Subcutaneous abdominal adipose tissue (tissue), 5 donors: ENCODE measurements at regions not wholly inside any gene's neighbourhood (a gene's known extent, or its start where the extent isn't known, plus 50 kb on each side); places are given as distances from the start of the nearest gene placed in this dataset.

ENCODE experiments used
- H3K27ac ChIP-seq: one replicate; pipeline ENCODE4 v1.7.0; 2013; ENCODE audit warnings: low read depth, mild to moderate bottlenecking, inconsistent platforms, low read length, moderate library complexity
- H3K27me3 ChIP-seq, 5 donors: one replicate each; pipeline ENCODE4 v1.7.0; 2013; ENCODE audit warnings: low read length in 5 of 5, inconsistent platforms in 1 of 5; ENCODE audit not compliant: control insufficient read depth in 5 of 5, insufficient read depth in 4 of 5
- H3K36me3 ChIP-seq, 5 donors: one replicate each; pipeline ENCODE4 v1.7.0; 2013; ENCODE audit warnings: low read length in 5 of 5; ENCODE audit not compliant: control insufficient read depth in 5 of 5, insufficient read depth in 5 of 5
- H3K4me1 ChIP-seq, 5 donors: one replicate each; pipeline ENCODE4 v1.7.0; 2013; ENCODE audit warnings: low read length in 5 of 5, mild to moderate bottlenecking in 3 of 5, moderate library complexity in 1 of 5; ENCODE audit not compliant: control insufficient read depth in 5 of 5, insufficient read depth in 5 of 5
- H3K4me3 ChIP-seq, 5 donors: one replicate each; pipeline ENCODE4 v1.7.0; 2013; ENCODE audit warnings: low read length in 5 of 5, low read depth in 1 of 5
- H3K9ac ChIP-seq, 5 donors: one replicate each; pipeline ENCODE4 v1.7.0; 2013; ENCODE audit warnings: low read length in 5 of 5, mild to moderate bottlenecking in 4 of 5, moderate library complexity in 3 of 5
- H3K9me3 ChIP-seq, 5 donors: one replicate each; pipeline ENCODE4 v1.7.0; 2013; ENCODE audit warnings: low read length in 5 of 5; ENCODE audit not compliant: control insufficient read depth in 5 of 5
- donor health status: healthy.
- donor health status: healthy.
- donor health status: healthy.
- donor health status: healthy.
- donor health status: healthy.

- Histone ChIP-seq H3K27me3 (no peaks in the 10 kb centered on the region), H3K27ac (no peak overlapping the region), H3K4me1 (no peaks in the 10 kb centered on the region), H3K9me3 (peaks cover 0 to 4% (median 0%) of the 10 kb centered on the region in 5 donors), H3K9ac (no peak overlapping the region), H3K36me3 (no peaks in the 10 kb centered on the region), H3K4me3 (no peak overlapping the region)
These were observed 769.5 kb downstream of the TBC1D32 start for GRCh38 chr6:120564779-120565178.

DNA sequence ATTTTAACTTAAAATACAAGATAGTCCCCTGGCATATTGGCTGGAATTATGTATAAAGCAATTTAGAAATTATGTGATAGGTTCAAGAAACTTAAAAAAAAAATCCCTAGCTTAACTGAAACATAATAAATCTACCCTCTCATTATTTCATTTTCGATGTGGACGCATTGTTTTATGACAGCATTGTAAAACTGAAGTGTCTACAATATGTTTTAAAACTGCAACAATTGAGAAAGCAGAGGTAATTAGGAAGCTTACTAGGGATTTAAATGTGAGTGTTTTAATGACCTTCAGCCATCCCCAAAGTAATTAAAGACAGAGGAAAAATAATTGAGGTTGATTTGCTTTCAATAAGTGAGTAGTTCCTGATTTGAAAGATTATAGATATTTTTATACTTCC, 776.0 kb downstream of the TBC1D32 start:
- no peaks in the 10 kb centered on the region for H3K36me3 ChIP-seq
- H3K27me3 ChIP-seq, result no peaks in the 10 kb centered on the region
- no peak overlapping the region for H3K4me3 ChIP-seq
- no peaks in the 10 kb centered on the region for H3K4me1 ChIP-seq
- H3K27ac ChIP-seq, result no peak overlapping the region
- H3K9me3 ChIP-seq, result no peaks in the 10 kb centered on the region
- no peak overlapping the region for H3K9ac ChIP-seq

DNA sequence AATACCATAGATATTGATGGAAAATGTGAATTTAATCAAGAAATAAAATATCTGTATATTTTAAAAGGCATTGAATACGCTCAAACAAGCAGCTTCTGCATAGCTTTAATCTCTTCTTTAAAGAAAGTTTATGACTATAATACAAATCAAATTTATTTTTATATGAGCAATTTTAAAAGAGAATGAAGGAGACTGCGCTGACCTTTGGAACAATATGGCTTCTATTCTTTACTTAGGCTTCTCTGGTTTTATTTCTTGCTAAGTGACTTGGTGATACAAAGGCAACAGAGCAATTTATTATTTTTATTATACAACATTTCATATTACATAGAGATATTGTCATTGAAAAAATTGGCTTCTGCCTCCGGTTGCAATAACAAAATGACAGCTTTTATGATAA, 776.7 kb downstream of the TBC1D32 start:
- H3K9ac ChIP-seq, result no peak overlapping the region
- H3K36me3 ChIP-seq, result no peaks in the 10 kb centered on the region
- no peaks in the 10 kb centered on the region for H3K9me3 ChIP-seq
- no peaks in the 10 kb centered on the region for H3K4me1 ChIP-seq
- no peaks in the 10 kb centered on the region for H3K27me3 ChIP-seq
- H3K27ac ChIP-seq, result no peak overlapping the region
- H3K4me3 ChIP-seq, result no peak overlapping the region

DNA sequence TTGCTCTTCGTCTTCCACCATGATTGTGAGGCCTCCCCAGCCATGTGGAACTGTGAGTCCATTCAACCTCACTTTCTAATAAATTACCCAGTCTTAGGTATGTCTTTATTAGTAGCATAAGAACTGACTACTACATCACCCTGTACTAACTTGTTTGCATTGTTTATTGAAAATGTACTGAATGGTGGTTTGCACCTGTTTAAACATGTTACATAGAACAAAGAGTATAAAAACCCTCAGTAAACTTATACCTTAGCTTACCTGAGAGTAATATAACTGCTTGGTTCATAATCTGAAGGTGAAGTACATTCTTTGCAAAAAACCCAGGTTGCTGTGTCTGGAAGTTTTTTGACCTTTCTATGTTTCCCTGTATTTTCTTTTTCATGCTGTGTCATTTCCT, 777.8 kb downstream of the TBC1D32 start:
- Histone ChIP-seq H3K4me3 (no peak overlapping the region), H3K4me1 (no peaks in the 10 kb centered on the region), H3K36me3 (no peaks in the 10 kb centered on the region), H3K27ac (no peak overlapping the region), H3K27me3 (no peaks in the 10 kb centered on the region), H3K9me3 (no peaks in the 10 kb centered on the region), H3K9ac (no peak overlapping the region)

DNA sequence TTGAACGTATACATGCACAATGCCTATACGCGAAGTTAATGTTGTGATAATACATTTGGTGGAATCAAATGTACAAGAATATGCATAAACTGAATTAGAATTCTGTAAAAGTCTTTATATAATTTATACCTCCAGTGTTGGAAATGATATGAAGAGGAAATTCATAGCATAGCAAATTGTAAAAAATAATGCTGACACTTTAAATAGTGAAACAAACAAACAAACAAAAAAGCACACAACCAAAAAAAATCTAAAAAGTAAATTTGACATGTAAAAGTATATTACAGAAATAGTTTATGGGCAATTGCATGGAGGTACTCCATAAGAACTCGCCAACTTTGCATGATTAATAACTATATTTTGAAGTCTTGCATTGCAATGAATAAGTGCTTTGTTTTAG, 780.9 kb downstream of the TBC1D32 start:
- no peaks in the 10 kb centered on the region for H3K4me1 ChIP-seq
- no peaks in the 10 kb centered on the region for H3K27me3 ChIP-seq
- no peak overlapping the region for H3K27ac ChIP-seq
- no peak overlapping the region for H3K9ac ChIP-seq
- H3K9me3 ChIP-seq, result no peaks in the 10 kb centered on the region
- H3K4me3 ChIP-seq, result no peak overlapping the region
- no peaks in the 10 kb centered on the region for H3K36me3 ChIP-seq

GRCh38 chr6:120545353-120545752, 788.9 kb downstream of the TBC1D32 start:
- Histone ChIP-seq H3K27ac (no peak overlapping the region), H3K4me1 (no peaks in the 10 kb centered on the region), H3K9me3 (no peaks in the 10 kb centered on the region), H3K27me3 (no peaks in the 10 kb centered on the region), H3K4me3 (no peak overlapping the region), H3K36me3 (no peaks in the 10 kb centered on the region), H3K9ac (no peak overlapping the region)

DNA sequence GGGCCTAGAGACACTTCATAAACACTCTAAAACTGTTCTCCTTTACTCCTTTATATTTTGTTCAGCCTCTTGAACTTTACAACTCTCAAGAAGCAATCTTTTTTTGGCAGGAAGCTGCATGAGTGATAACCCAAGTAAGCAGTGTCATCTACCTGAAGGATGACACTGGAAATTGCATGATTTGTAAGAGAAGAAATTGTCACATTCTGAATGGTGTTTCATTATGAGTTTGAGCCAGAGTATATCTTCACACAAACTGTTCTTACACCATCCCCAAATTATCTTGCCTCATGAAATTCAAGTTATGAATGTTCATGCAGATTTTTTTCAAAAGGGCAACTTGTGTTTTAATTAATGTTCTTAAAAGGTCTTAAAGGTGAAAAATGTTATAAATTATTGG, 799.3 kb downstream of the TBC1D32 start:
- no peak overlapping the region for H3K9ac ChIP-seq
- H3K4me1 ChIP-seq, result no peaks in the 10 kb centered on the region
- H3K4me3 ChIP-seq, result no peak overlapping the region
- no peak overlapping the region for H3K27ac ChIP-seq
- no peaks in the 10 kb centered on the region for H3K27me3 ChIP-seq
- H3K36me3 ChIP-seq, result no peaks in the 10 kb centered on the region
- no peaks in the 10 kb centered on the region for H3K9me3 ChIP-seq

DNA sequence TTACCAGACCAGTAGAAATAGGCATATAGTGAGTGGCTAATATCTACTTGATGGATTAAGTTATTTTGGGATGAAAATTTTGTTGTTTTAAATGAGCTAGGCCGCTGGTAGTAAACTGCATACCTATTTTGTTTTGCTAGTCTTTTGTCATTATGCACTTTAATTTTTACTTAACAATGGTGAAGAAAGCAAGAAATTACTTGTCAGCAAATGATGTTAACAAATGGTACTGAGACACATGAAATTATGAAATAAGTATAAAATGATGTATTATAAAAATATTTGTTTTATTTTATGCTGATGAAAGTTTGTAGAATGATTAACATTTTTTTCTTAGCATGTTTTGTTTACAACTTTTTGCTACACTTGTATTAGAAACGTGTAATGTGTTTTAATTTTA, 807.7 kb downstream of the TBC1D32 start:
- no peak overlapping the region for H3K4me3 ChIP-seq
- H3K9ac ChIP-seq, result no peak overlapping the region
- H3K27ac ChIP-seq, result no peak overlapping the region
- H3K9me3 ChIP-seq, result no peaks in the 10 kb centered on the region
- no peaks in the 10 kb centered on the region for H3K4me1 ChIP-seq
- no peaks in the 10 kb centered on the region for H3K36me3 ChIP-seq
- no peaks in the 10 kb centered on the region for H3K27me3 ChIP-seq

DNA sequence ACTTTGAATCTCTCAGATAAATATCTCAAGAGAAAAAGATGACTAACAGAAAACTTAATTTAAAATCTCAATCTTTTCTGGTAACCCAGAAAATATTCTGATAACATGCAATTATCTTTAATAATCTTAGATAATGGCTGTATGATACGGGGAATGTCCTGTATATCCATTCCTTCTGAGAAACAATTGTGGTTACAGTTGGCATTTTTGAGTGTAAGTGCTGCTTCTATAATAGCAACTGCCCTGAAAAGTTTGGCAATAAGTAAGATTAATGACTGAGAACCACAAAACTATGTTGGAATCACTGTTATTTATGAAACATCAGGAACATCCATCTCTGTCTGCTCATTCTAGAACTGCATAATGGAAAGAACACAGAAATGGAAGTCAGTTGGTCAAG, 819.7 kb downstream of the TBC1D32 start:
- no peak overlapping the region for H3K27ac ChIP-seq
- H3K36me3 ChIP-seq, result no peaks in the 10 kb centered on the region
- no peak overlapping the region for H3K4me3 ChIP-seq
- H3K9ac ChIP-seq, result no peak overlapping the region
- H3K9me3 ChIP-seq, result peaks cover 0 to 7% (median 4%) of the 10 kb centered on the region in 5 donors
- H3K27me3 ChIP-seq, result no peaks in the 10 kb centered on the region
- peaks cover 0 to 4% (median 0%) of the 10 kb centered on the region in 5 donors for H3K4me1 ChIP-seq

- H3K4me1 ChIP-seq, result no peaks in the 10 kb centered on the region
- no peaks in the 10 kb centered on the region for H3K27me3 ChIP-seq
- H3K36me3 ChIP-seq, result no peaks in the 10 kb centered on the region
- H3K27ac ChIP-seq, result no peak overlapping the region
- H3K9me3 ChIP-seq, result peaks cover 0 to 7% (median 4%) of the 10 kb centered on the region in 5 donors
- no peak overlapping the region for H3K9ac ChIP-seq
- H3K4me3 ChIP-seq, result no peak overlapping the region
These were observed 822.6 kb downstream of the TBC1D32 start for GRCh38 chr6:120511712-120512111.

GRCh38 chr6:120498711-120499110, 835.6 kb downstream of the TBC1D32 start:
- no peak overlapping the region for H3K4me3 ChIP-seq
- H3K27me3 ChIP-seq, result no peaks in the 10 kb centered on the region
- H3K9me3 ChIP-seq, result no peaks in the 10 kb centered on the region
- H3K27ac ChIP-seq, result no peak overlapping the region
- H3K36me3 ChIP-seq, result no peaks in the 10 kb centered on the region
- no peak overlapping the region for H3K9ac ChIP-seq
- H3K4me1 ChIP-seq, result peaks cover 0 to 12% (median 0%) of the 10 kb centered on the region in 5 donors
